Adipocyte (in vitro differentiated cells): ENCODE measurements at regions not wholly inside any gene's neighbourhood (a gene's known extent, or its start where the extent isn't known, plus 50 kb on each side); places are given as distances from the start of the nearest gene placed in this dataset.

Source experiments
- DNase-seq: peaks from one replicate; pipeline ENCODE4 v3.0.0-alpha.2; 2015; ENCODE audit warnings: low read depth
- H3K27me3 ChIP-seq: replicated peaks from 2 replicates; pipeline ENCODE4 v1.7.0; 2013; ENCODE audit warnings: mild to moderate bottlenecking, low read length, moderate library complexity; ENCODE audit not compliant: control insufficient read depth, insufficient read depth
- H3K36me3 ChIP-seq: 2 replicates; pipeline ENCODE4 v1.7.0; 2013; ENCODE audit warnings: low read length, mild to moderate bottlenecking, moderate library complexity; ENCODE audit not compliant: control insufficient read depth, insufficient read depth, severe bottlenecking
- H3K4me1 ChIP-seq: 2 replicates; pipeline ENCODE4 v1.7.0; 2013; ENCODE audit warnings: mild to moderate bottlenecking, low read length, moderate library complexity; ENCODE audit not compliant: control insufficient read depth, insufficient read depth
- H3K4me3 ChIP-seq: 2 replicates; pipeline ENCODE4 v1.7.0; 2013; ENCODE audit warnings: mild to moderate bottlenecking, low read length, moderate library complexity
- H3K9ac ChIP-seq: 2 replicates; pipeline ENCODE4 v1.7.0; 2013; ENCODE audit warnings: mild to moderate bottlenecking, low read length, moderate library complexity
- H3K9me3 ChIP-seq: 2 replicates; pipeline ENCODE4 v1.7.0; 2013; ENCODE audit warnings: mild to moderate bottlenecking, low read length, moderate library complexity; ENCODE audit not compliant: control insufficient read depth

DNA sequence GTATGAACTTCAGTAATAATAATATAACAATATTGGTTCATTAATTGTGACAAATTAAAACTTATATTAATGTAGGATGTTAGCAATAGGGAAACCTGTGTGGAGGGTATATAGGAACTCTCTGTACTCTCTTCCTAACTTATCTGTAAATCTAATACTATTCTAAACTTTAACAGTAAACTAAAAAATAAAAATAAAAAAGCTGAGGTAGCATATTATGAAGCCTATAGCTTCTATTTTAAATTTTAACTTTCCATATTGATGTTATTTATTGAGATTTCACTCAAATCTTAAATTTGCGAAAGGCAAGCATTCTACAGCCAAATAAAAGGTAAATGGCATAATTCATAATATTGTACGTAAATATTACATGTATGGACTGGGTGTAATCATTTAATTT is 326.4 kb downstream of the MEI4 start:
- Histone ChIP-seq H3K4me1 (no peaks in the 10 kb centered on the region), H3K9me3 (peaks cover 4% of the 10 kb centered on the region), H3K4me3 (no peak overlapping the region), H3K27me3 (no peaks in the 10 kb centered on the region), H3K9ac (no peak overlapping the region), H3K36me3 (no peaks in the 10 kb centered on the region)
- no peak for DNase-seq

- no peak for DNase-seq
- Histone ChIP-seq H3K4me1 (no peaks in the 10 kb centered on the region), H3K36me3 (no peaks in the 10 kb centered on the region), H3K9ac (no peak overlapping the region), H3K4me3 (no peak overlapping the region), H3K27me3 (no peaks in the 10 kb centered on the region), H3K9me3 (peaks cover 9% of the 10 kb centered on the region)
Measured at GRCh38 chr6:77986380-77987034, 333.7 kb downstream of the MEI4 start.

- H3K4me1 ChIP-seq, result no peaks in the 10 kb centered on the region
- no peak overlapping the region for H3K9ac ChIP-seq
- no peaks in the 10 kb centered on the region for H3K27me3 ChIP-seq
- no peak for DNase-seq
- peaks cover 9% of the 10 kb centered on the region for H3K9me3 ChIP-seq
- no peaks in the 10 kb centered on the region for H3K36me3 ChIP-seq
- no peak overlapping the region for H3K4me3 ChIP-seq
Measured at GRCh38 chr6:77987035-77987384, 334.2 kb downstream of the MEI4 start.

DNA sequence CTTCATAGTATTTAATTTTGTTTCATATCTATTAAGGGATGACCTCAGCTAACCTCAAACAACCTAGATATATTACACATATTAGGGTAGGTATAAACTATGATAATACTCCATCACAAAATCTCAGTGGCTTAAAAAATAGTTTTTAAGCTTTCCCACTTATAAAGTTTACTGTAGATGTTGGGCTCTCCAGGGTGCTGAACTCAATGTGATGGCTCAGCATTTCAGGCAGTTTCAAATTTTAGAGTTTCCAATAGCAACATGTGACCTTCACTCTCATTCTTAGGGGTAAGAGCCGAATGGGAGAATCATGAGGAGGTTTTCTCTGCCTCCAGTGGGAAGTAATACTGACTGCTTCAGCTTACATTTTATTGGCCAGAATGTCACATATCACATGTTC is 357.3 kb downstream of the MEI4 start:
- Histone ChIP-seq H3K27me3 (no peaks in the 10 kb centered on the region), H3K9ac (no peak overlapping the region), H3K36me3 (no peaks in the 10 kb centered on the region), H3K4me3 (no peak overlapping the region), H3K9me3 (no peaks in the 10 kb centered on the region), H3K4me1 (no peaks in the 10 kb centered on the region)
- DNase-seq, result no peak

GRCh38 chr6:78020586-78020985 is 367.7 kb downstream of the MEI4 start:
- Histone ChIP-seq H3K4me1 (no peaks in the 10 kb centered on the region), H3K36me3 (no peaks in the 10 kb centered on the region), H3K9ac (no peak overlapping the region), H3K27me3 (no peaks in the 10 kb centered on the region), H3K4me3 (no peak overlapping the region), H3K9me3 (no peaks in the 10 kb centered on the region)
- DNase-seq, result no peak

- no peaks in the 10 kb centered on the region for H3K4me1 ChIP-seq
- H3K4me3 ChIP-seq, result no peak overlapping the region
- H3K27me3 ChIP-seq, result no peaks in the 10 kb centered on the region
- no peaks in the 10 kb centered on the region for H3K9me3 ChIP-seq
- H3K9ac ChIP-seq, result no peak overlapping the region
- DNase-seq, result no peak
- no peaks in the 10 kb centered on the region for H3K36me3 ChIP-seq
Measured at GRCh38 chr6:78025502-78025901, 372.7 kb downstream of the MEI4 start.

DNA sequence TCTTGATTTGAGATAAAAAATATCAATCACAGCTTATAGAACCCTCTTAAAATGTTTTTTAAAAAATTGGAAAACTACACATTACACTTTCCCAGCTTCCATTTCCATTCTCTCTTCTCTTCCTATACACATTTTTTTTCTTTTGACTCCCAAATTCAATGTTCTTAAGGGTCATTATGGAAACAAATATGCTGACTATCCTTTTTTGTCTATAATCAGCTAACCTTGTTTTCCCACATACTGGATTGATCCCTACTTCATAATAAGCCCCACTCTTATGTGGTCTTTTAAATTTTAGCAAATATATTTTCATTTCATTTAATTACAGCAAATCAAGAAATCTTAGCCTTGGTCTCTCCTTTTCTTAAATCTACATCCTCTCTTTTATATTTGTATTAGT is 378.4 kb downstream of the MEI4 start:
- Histone ChIP-seq H3K4me1 (no peaks in the 10 kb centered on the region), H3K4me3 (no peak overlapping the region), H3K9ac (no peak overlapping the region), H3K9me3 (no peaks in the 10 kb centered on the region), H3K27me3 (no peaks in the 10 kb centered on the region), H3K36me3 (no peaks in the 10 kb centered on the region)
- no peak for DNase-seq

GRCh38 chr6:78059171-78059570 is 406.3 kb downstream of the MEI4 start:
- DNase-seq, result no peak
- no peak overlapping the region for H3K4me3 ChIP-seq
- H3K9me3 ChIP-seq, result no peaks in the 10 kb centered on the region
- no peaks in the 10 kb centered on the region for H3K36me3 ChIP-seq
- H3K4me1 ChIP-seq, result no peaks in the 10 kb centered on the region
- no peaks in the 10 kb centered on the region for H3K27me3 ChIP-seq
- no peak overlapping the region for H3K9ac ChIP-seq

GRCh38 chr6:78062993-78063392 is 410.2 kb downstream of the MEI4 start:
- H3K36me3 ChIP-seq, result no peaks in the 10 kb centered on the region
- no peak for DNase-seq
- no peaks in the 10 kb centered on the region for H3K4me1 ChIP-seq
- no peaks in the 10 kb centered on the region for H3K9me3 ChIP-seq
- no peak overlapping the region for H3K4me3 ChIP-seq
- H3K27me3 ChIP-seq, result no peaks in the 10 kb centered on the region
- no peak overlapping the region for H3K9ac ChIP-seq

DNA sequence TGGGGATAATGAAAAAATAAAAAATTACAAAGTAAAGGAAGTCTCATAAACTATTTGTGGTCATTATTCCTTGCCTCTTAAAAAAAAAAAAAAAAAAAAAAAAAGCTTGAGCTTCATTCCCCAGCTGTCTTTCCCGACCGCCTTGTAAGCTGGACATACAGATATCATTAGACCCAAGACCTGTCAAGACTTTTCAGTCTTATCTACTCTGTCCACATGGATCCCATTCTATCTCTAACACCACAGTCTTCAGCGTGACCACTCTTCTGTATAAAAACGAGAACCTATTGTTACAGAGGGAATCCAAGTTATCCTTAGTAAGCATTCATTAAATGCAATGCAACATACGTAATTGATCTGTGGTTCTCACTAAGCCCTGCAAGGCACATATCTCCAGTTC is 423.5 kb downstream of the MEI4 start:
- no peak overlapping the region for H3K9ac ChIP-seq
- H3K4me1 ChIP-seq, result no peaks in the 10 kb centered on the region
- no peaks in the 10 kb centered on the region for H3K36me3 ChIP-seq
- H3K4me3 ChIP-seq, result no peak overlapping the region
- no peaks in the 10 kb centered on the region for H3K9me3 ChIP-seq
- H3K27me3 ChIP-seq, result no peaks in the 10 kb centered on the region
- DNase-seq, result no peak

GRCh38 chr6:78089531-78089930 is 436.7 kb downstream of the MEI4 start:
- DNase-seq, result no peak
- Histone ChIP-seq H3K9me3 (no peaks in the 10 kb centered on the region), H3K36me3 (no peaks in the 10 kb centered on the region), H3K9ac (no peak overlapping the region), H3K4me1 (no peaks in the 10 kb centered on the region), H3K27me3 (no peaks in the 10 kb centered on the region), H3K4me3 (no peak overlapping the region)

DNA sequence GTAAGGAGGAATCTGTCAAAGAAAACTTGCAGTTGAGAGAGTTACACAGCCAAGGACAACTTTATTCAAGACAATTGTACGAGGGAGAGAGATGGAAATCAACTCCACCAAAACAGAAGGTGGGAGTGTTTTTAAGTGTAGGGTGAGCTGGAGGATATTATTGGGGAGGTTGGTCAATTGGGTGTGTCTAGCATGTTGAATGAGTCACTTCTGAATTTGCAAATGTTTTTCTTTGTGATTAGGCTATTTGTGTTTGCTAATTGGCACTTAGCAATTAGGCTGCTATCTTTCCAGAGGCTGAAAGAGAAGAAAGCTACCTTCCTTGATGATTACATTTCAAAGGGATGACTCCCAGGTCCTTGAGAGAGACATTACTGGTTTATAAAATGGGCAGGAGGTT is 441.1 kb downstream of the MEI4 start:
- Histone ChIP-seq H3K36me3 (no peaks in the 10 kb centered on the region), H3K4me3 (no peak overlapping the region), H3K27me3 (no peaks in the 10 kb centered on the region), H3K9me3 (no peaks in the 10 kb centered on the region), H3K9ac (no peak overlapping the region), H3K4me1 (no peaks in the 10 kb centered on the region)
- DNase-seq, result no peak
